GM21390 (cell line): ENCODE measurements at regions not wholly inside any gene's neighbourhood (a gene's known extent, or its start where the extent isn't known, plus 50 kb on each side); places are given as distances from the start of the nearest gene placed in this dataset.

Experiments used
- ATAC-seq: cut with Tn5 transposase; IDR thresholded peaks from one replicate; pipeline ENCODE4 v1.9.1; 2021; ENCODE audit not compliant: unreplicated experiment

GRCh38 chr7:85525676-85526075 is 338.8 kb upstream of the SEMA3D start:
- ATAC-seq, result no peak

DNA sequence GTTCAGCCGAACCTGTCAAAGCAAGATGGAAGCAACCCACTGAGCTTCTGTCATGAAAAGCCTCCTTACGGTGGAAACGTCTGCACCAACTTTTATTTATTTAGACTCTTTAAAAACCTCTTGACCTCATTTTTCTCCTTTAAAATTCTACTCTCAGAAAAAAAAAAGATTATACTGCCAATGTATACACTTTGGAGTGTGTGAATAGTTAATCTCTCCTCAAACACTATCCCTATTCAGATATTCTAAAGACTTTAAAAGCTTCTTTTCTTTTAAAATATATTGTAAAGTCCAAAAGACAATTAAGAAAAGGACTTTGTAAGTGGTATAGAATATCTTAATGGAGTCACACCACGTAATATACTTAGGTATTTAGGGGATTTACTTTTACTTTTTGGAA is 335.2 kb upstream of the SEMA3D start:
- no peak for ATAC-seq

GRCh38 chr7:85521108-85521694 is 334.3 kb upstream of the SEMA3D start:
- ATAC-seq, result no peak

DNA sequence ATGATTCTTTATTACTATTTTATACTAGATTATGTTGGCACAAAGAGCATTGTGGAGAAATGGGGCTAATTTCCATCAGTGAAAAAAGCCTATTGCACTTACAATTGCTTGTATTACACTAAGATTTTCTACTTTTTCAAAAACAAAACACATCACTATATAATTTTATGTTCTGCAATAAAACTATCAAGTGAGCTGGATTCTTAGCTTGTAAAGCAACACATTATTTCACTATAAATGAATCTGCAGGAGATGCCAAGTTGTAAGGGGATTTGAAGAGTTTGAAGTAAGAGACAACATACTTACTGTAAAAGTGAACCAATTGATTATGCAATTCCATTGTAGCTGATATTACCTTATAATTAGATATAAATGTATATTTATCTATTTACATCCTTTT is 333.3 kb upstream of the SEMA3D start:
- no peak for ATAC-seq

GRCh38 chr7:85516675-85517074 is 329.8 kb upstream of the SEMA3D start:
- no peak for ATAC-seq

DNA sequence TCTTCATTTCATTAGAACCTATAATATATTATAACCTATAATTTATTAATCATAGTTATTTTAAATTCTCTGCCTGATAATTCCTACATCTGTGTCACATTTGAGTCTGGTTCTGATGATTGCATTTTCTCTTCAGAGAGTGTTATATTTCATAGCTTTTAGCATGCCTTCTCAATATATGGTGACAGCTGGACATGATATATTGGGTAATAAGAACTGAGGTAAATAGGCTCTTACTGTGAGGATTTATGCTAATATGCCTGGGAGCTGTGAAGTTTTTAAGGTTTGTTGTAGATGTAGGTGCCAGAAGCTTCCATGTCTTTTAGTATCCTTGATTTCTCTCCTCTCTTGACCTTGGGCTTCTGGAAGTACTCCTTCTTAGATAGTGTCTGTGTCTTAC is 325.9 kb upstream of the SEMA3D start:
- ATAC-seq, result no peak

DNA sequence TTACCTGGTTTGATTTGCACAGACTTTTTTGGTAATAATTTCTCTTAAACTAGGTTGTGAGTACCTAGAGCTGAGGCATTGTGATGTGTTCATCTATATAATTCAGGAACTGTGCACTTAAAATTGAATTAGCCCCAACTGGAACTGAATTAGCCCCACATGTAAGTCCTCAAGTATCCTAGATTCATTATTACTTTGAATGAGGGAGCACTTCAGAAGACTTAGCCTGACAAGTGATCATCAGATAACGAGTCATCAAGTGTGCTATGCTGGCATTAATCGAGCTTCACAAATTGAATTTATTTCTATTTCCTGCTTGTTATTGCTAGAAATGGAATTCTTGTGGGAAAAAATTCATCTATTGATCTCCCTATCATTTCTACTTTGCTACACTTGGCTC is 323.4 kb upstream of the SEMA3D start:
- ATAC-seq, result no peak

- no peak for ATAC-seq
Observed at GRCh38 chr7:85509476-85509875, 322.6 kb upstream of the SEMA3D start.

DNA sequence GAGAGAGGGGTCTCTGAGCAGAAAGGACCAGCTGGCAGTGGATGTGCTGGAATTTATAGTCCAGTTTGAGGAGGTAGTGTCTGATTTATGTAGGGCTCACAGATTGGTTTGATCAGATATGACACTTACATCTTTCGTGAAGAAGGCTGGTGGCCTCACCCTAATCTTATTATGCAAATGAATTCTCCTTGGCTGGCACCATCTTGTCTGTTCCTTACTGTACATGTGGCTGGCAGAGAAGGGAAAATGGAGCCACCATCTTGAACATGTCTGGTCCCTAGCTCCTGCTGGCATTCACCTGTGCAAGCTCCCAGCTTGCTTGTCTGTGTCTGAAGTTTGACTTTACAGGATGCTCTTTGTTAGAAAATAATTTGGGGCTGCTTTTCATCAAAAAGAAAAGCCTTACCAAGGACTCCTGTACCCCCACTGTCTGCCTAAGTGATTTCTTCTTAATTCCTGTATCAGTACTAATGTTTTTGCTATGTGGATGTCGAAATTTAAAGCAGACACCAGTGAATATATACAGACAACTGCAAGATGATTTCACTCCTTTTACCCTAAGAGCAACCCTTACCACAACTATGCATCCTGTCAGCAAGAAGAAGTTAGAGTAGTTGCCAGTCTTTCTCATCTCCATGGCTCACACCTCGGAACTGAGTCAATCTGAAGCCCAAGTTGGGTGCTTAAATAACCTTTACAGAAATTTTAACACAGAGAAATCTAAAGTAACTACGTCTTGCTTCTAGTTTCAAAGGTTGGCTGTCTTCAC is 322.0 kb upstream of the SEMA3D start:
- ATAC-seq, result no peak

DNA sequence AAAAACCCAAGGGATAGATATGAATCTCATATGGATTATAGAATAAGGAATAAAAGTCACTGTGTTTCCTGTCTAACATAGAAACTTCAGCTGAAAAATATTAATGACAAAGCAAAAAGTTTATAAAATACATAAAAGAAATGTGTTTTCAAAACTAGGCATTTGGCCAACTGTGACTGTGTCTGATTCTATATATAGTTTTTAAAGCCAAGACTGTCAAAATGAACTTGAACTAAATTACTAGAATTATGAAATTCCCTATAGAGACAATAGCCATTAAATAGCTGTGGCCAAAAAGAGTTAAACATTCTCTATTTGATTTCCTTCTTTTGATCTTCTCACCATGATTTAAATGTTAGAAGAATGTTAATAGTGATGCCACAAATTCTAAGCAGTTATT is 311.2 kb upstream of the SEMA3D start:
- ATAC-seq, result no peak

DNA sequence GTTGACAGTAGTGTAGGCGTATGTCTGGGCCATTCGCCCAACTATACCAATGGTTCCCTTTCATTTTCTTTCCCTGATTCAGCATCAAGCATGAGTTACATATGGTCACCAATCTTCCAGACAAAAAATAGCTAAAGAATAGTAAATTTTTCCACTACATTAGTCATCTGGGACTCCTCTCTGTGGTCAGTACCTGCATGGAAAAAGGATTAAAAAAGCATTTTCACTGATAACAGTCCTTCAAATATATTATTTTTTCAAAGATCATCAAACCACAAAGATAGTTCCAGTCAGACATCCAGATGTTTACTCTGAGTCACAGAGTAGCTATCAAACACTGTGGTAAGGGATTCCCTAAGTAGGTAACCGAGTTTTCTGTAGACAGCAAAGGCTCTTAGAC is 302.6 kb upstream of the SEMA3D start:
- ATAC-seq, result no peak

GRCh38 chr7:85488406-85488805 is 301.6 kb upstream of the SEMA3D start:
- ATAC-seq, result no peak

DNA sequence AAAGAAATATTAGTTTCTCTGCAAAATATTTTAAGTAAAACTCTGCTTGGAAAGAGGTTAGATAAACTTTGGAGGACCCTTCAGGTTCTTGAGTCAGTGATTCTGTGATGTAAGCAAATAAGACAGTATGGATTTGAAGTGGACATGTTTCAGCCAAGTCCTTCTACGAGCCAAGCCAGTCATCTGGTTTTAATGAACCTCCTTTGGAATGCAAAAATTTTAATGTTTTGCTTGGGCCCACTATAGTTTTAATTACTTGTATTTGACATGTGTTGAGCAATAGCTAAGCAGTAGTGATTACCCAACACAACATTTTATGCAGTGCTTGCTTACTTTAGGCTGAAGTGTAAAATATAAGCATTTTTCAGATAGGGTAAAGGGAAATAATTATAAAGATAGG is 296.3 kb upstream of the SEMA3D start:
- no peak for ATAC-seq

GRCh38 chr7:85480666-85481065 is 293.8 kb upstream of the SEMA3D start:
- ATAC-seq, result no peak

- no peak for ATAC-seq
Observed at GRCh38 chr7:85479918-85480643, 293.2 kb upstream of the SEMA3D start.

GRCh38 chr7:85478530-85478929 is 291.7 kb upstream of the SEMA3D start:
- ATAC-seq, result no peak

GRCh38 chr7:85475476-85475875 is 288.6 kb upstream of the SEMA3D start:
- no peak for ATAC-seq

- no peak for ATAC-seq
Observed at GRCh38 chr7:85475071-85475470, 288.2 kb upstream of the SEMA3D start.

DNA sequence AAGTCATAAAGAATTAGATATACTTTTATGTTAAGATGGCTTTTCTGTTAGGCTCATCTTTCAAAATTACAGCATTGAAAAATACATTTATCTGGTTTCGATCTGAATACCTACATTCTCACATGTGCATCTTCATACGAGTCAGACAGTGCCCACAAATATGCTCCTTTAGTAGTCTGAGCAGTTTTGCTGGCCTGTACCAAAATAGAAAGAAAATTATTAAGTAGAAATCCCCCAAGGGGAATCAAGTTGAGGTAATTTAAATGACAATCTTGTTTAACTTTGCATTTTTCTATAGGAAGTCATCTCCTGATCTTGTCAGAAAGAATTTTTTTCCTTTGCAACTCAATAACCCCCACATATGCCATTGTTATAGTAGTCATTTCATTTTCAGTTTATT is 287.4 kb upstream of the SEMA3D start:
- peak; percentile 55 for ATAC-seq

DNA sequence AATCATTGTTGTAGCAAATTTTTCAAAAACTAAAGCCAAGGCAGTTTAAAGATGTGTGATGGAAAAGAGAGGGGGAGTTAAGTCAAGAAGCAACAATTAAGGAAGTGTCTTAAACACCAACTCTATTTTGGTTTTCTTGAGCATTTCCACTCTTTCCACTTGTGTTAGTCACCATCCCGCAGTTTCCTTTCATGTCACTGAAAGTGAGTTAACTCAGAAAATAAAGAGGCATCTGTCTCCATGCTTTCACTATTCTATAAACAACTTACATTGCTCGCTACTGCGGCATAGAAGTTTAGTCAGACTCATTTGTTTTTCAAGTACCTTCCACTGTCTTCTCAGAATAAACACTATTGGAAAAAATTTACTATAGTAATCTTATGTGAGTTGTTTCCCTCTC is 284.9 kb upstream of the SEMA3D start:
- peak; percentile 35 for ATAC-seq

- no peak for ATAC-seq
Observed at GRCh38 chr7:85471307-85471706, 284.5 kb upstream of the SEMA3D start.

- ATAC-seq, result no peak
Observed at GRCh38 chr7:85469446-85470010, 282.7 kb upstream of the SEMA3D start.
